Skin epidermis (tissue), 12 donors: ENCODE measurements at regions not wholly inside any gene's neighbourhood (a gene's known extent, or its start where the extent isn't known, plus 50 kb on each side); places are given as distances from the start of the nearest gene placed in this dataset.
"Not testable (repeated sequence)": the region's sequence is repeated elsewhere in the genome, so short reads cannot be mapped to it uniquely, and the experiment has no call there.

Experiments used
- H3K27ac ChIP-seq, 21 experiments: fragments of 200-600 bp; sonication (generic) in 11 of 21; one replicate each; pipeline ENCODE4 v1.5.0; 2020; ENCODE audit warnings: mild to moderate bottlenecking in 3 of 21, inconsistent platforms in 2 of 21, moderate library complexity in 2 of 21
- H3K4me3 ChIP-seq, 7 experiments: fragments of 200-600 bp; sonication (generic) in 2 of 7; one replicate each; pipeline ENCODE4 v1.5.0; 2020; ENCODE audit warnings: inconsistent platforms in 2 of 7, mild to moderate bottlenecking in 2 of 7, moderate library complexity in 1 of 7

GRCh38 chr2:180630756-180631155 is 349.6 kb upstream of the UBE2E3 start:
- Histone ChIP-seq H3K4me3 (no peak overlapping the region), H3K27ac (no peak overlapping the region)

- Histone ChIP-seq H3K4me3 (no peak overlapping the region), H3K27ac (no peak overlapping the region)
Measured at GRCh38 chr2:180625006-180625844, 355.2 kb upstream of the UBE2E3 start.

GRCh38 chr2:180621941-180622918 is 358.2 kb upstream of the UBE2E3 start:
- Histone ChIP-seq H3K27ac (no peak overlapping the region), H3K4me3 (no peak overlapping the region)

GRCh38 chr2:180621366-180621765 is 359.0 kb upstream of the UBE2E3 start:
- no peak overlapping the region for H3K4me3 ChIP-seq
- no peak overlapping the region for H3K27ac ChIP-seq

GRCh38 chr2:180618570-180618969 is 361.8 kb upstream of the UBE2E3 start:
- Histone ChIP-seq H3K4me3 (no peak overlapping the region), H3K27ac (no peak overlapping the region)

- no peak overlapping the region for H3K27ac ChIP-seq
- H3K4me3 ChIP-seq, result no peak overlapping the region
Measured at GRCh38 chr2:180614776-180615175, 365.6 kb upstream of the UBE2E3 start.

GRCh38 chr2:180609626-180610340 is 370.6 kb upstream of the UBE2E3 start:
- no peak overlapping the region for H3K27ac ChIP-seq
- no peak overlapping the region for H3K4me3 ChIP-seq

GRCh38 chr2:180607514-180608049 is 372.8 kb upstream of the UBE2E3 start:
- H3K4me3 ChIP-seq, result no peak overlapping the region
- H3K27ac ChIP-seq, result no peak overlapping the region

GRCh38 chr2:180604077-180604476 is 376.3 kb upstream of the UBE2E3 start:
- H3K4me3 ChIP-seq, result no peak overlapping the region

GRCh38 chr2:180601016-180601415 is 379.4 kb upstream of the UBE2E3 start:
- H3K27ac ChIP-seq, result no peak overlapping the region
- no peak overlapping the region for H3K4me3 ChIP-seq

More at GRCh38 chr2:180604077-180604476, 376.3 kb upstream of the UBE2E3 start:
- no peak overlapping the region for H3K27ac ChIP-seq

GRCh38 chr2:180599804-180600203 is 380.6 kb upstream of the UBE2E3 start:
- Histone ChIP-seq H3K4me3 (no peak overlapping the region), H3K27ac (no peak overlapping the region)

GRCh38 chr2:180597179-180597578 is 383.2 kb upstream of the UBE2E3 start:
- Histone ChIP-seq H3K27ac (no peak overlapping the region), H3K4me3 (no peak overlapping the region)

- H3K4me3 ChIP-seq, result no peak overlapping the region
- H3K27ac ChIP-seq, result no peak overlapping the region
Measured at GRCh38 chr2:180596453-180596852, 384.0 kb upstream of the UBE2E3 start.

GRCh38 chr2:180591947-180592346 is 388.5 kb upstream of the UBE2E3 start:
- Histone ChIP-seq H3K27ac (no peak overlapping the region), H3K4me3 (no peak overlapping the region)

GRCh38 chr2:180591093-180591781 is 389.2 kb upstream of the UBE2E3 start:
- H3K27ac ChIP-seq, H3K4me3 ChIP-seq: not testable (repeated sequence)

GRCh38 chr2:180583441-180584140 is 396.8 kb upstream of the UBE2E3 start:
- Histone ChIP-seq H3K4me3 (no peak overlapping the region), H3K27ac (no peak overlapping the region)

- Histone ChIP-seq H3K27ac (no peak overlapping the region), H3K4me3 (no peak overlapping the region)
Measured at GRCh38 chr2:180579388-180579787, 401.0 kb upstream of the UBE2E3 start.

- H3K4me3 ChIP-seq, result no peak overlapping the region
- no peak overlapping the region for H3K27ac ChIP-seq
Measured at GRCh38 chr2:180578441-180578840, 402.0 kb upstream of the UBE2E3 start.

GRCh38 chr2:180577567-180577966 is 402.8 kb upstream of the UBE2E3 start:
- Histone ChIP-seq H3K27ac (no peak overlapping the region), H3K4me3 (no peak overlapping the region)
